Cardiac fibroblast (primary cell): ENCODE measurements at regions not wholly inside any gene's neighbourhood (a gene's known extent, or its start where the extent isn't known, plus 50 kb on each side); places are given as distances from the start of the nearest gene placed in this dataset.

Source experiments
- DNase-seq, 2 donors: peaks; one replicate each; pipeline versions ENCODE4 v3.0.0 to v3.0.0-alpha.2; 2010; ENCODE audit warnings: low read depth in 2 of 2
- H3K4me3 ChIP-seq, 2 donors: replicated peaks in 1 of 2; 1 replicate in 1 of 2; 2 replicates in 1 of 2; pipeline ENCODE4 v1.5.1; 2011; ENCODE audit warnings: low read depth in 2 of 2, low read length in 2 of 2, mild to moderate bottlenecking in 2 of 2, moderate library complexity in 1 of 2
- CTCF ChIP-seq: IDR thresholded peaks from one replicate; pipeline ENCODE4 v1.5.1; 2011; ENCODE audit warnings: low read depth, mild to moderate bottlenecking, low read length, inconsistent platforms

GRCh38 chr15:46525984-46526725, 891.3 kb downstream of the SQOR start:
- no peak for DNase-seq
- no peak overlapping the region for H3K4me3 ChIP-seq
- TF ChIP-seq CTCF: no peak

GRCh38 chr15:46526726-46527110, 891.9 kb downstream of the SQOR start:
- no peak for TF ChIP-seq CTCF
- no peak for DNase-seq
- H3K4me3 ChIP-seq: no peak overlapping the region

GRCh38 chr15:46543626-46544025, 908.8 kb downstream of the SQOR start:
- H3K4me3 ChIP-seq: no peak overlapping the region
- no peak for TF ChIP-seq CTCF
- DNase-seq: no peak

GRCh38 chr15:46548989-46549388, 914.2 kb downstream of the SQOR start:
- H3K4me3 ChIP-seq: no peak overlapping the region
- no peak for DNase-seq
- TF ChIP-seq CTCF: no peak

GRCh38 chr15:46552316-46552715, 917.5 kb downstream of the SQOR start:
- H3K4me3 ChIP-seq: no peak overlapping the region
- no peak for TF ChIP-seq CTCF
- DNase-seq: no peak

- no peak overlapping the region for H3K4me3 ChIP-seq
- DNase-seq: no peak
- TF ChIP-seq CTCF: no peak
Measured at GRCh38 chr15:46555547-46555946, 920.7 kb downstream of the SQOR start.

- TF ChIP-seq CTCF: no peak
- no peak overlapping the region for H3K4me3 ChIP-seq
- DNase-seq: no peak
Measured at GRCh38 chr15:46556010-46556409, 921.2 kb downstream of the SQOR start.
